Superior temporal gyrus (tissue), 1 donor: ENCODE measurements at regions not wholly inside any gene's neighbourhood (a gene's known extent, or its start where the extent isn't known, plus 50 kb on each side); places are given as distances from the start of the nearest gene placed in this dataset.

Source experiments
- DNase-seq: peaks from one replicate; pipeline ENCODE4 v3.0.0-alpha.2; 2016; ENCODE audit errors: extremely low spot score

- no peak for DNase-seq
Measured at GRCh38 chr7:25947669-25948516, 204.1 kb upstream of the NFE2L3 start.

GRCh38 chr7:25949736-25950487, 202.1 kb upstream of the NFE2L3 start:
- no peak for DNase-seq

GRCh38 chr7:25950488-25951413, 201.2 kb upstream of the NFE2L3 start:
- DNase-seq = no peak

- DNase-seq = no peak
Measured at GRCh38 chr7:25951414-25952260, 200.4 kb upstream of the NFE2L3 start.

GRCh38 chr7:25952261-25953057, 199.5 kb upstream of the NFE2L3 start:
- no peak for DNase-seq

- no peak for DNase-seq
Measured at GRCh38 chr7:25953859-25954258, 198.1 kb upstream of the NFE2L3 start.

- no peak for DNase-seq
Measured at GRCh38 chr7:25954395-25954794, 197.6 kb upstream of the NFE2L3 start.

- no peak for DNase-seq
Measured at GRCh38 chr7:25959168-25959734, 192.7 kb upstream of the NFE2L3 start.

GRCh38 chr7:25963733-25964132, 188.3 kb upstream of the NFE2L3 start:
- no peak for DNase-seq

GRCh38 chr7:25964483-25964991, 187.5 kb upstream of the NFE2L3 start:
- DNase-seq = no peak

GRCh38 chr7:25965405-25966123, 186.4 kb upstream of the NFE2L3 start:
- DNase-seq = no peak

GRCh38 chr7:25966469-25966868, 185.5 kb upstream of the NFE2L3 start:
- no peak for DNase-seq

- DNase-seq = no peak
Measured at GRCh38 chr7:25967278-25968204, 184.5 kb upstream of the NFE2L3 start.

GRCh38 chr7:25968205-25968993, 183.6 kb upstream of the NFE2L3 start:
- no peak for DNase-seq

GRCh38 chr7:25970356-25970755, 181.6 kb upstream of the NFE2L3 start:
- DNase-seq = no peak

GRCh38 chr7:25970911-25971310, 181.1 kb upstream of the NFE2L3 start:
- no peak for DNase-seq

- no peak for DNase-seq
Measured at GRCh38 chr7:25976630-25977029, 175.4 kb upstream of the NFE2L3 start.
